ENCODE measurements at regions not wholly inside any gene's neighbourhood (a gene's known extent, or its start where the extent isn't known, plus 50 kb on each side); places are given as distances from the start of the nearest gene placed in this dataset.
A peak's percentile ranks its signal among the peaks of the same experiment; 100 is the strongest.

DNA sequence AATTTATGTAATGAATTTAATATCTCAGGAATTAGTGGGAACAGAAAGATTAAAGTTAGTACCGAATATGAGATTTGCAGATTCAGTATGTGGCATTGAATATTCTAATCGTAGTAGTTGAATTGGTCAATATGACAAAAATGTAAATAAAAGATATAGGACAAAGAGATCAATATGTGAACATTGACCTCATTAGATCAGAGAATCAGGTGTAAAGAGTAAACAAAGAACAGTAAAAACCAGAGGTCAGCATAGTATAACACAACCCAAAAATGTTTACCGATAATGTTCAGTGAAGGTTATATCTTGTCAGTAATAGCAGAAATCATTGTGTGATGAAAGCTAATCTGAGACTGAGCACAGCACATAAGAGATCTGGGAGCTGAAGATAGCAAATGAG lies 152.0 kb downstream of the FAM83B start:
- no peaks in the 10 kb centered on the region for H3K36me3 ChIP-seq (replicated peaks in 1 of 2; ENCODE audit: control insufficient read depth in 2 of 2, insufficient read depth in 2 of 2, low read length in 2 of 2)
- no peak for DNase-seq (ENCODE audit: low spot score)
- no peak overlapping the region for H2AFZ ChIP-seq (ENCODE audit: low read length)
- WGBS, 2 donors (ENCODE audit: extremely low coverage in 2 of 2, insufficient read length in 2 of 2, insufficient replicate concordance in 1 of 2): no CpG with 5 or more reads among the region's 3 CpGs
- no peaks in the 10 kb centered on the region for H3K27me3 ChIP-seq (ENCODE audit: control insufficient read depth in 3 of 3, insufficient read depth in 3 of 3, low read depth in 1 of 3, low read length in 3 of 3)
- no peak overlapping the region for H4K8ac ChIP-seq (ENCODE audit: low read depth, low read length)
- H3K23ac ChIP-seq (ENCODE audit: low read depth, low read length, poor library complexity): no peak overlapping the region
- no peaks in the 10 kb centered on the region for H3K4me1 ChIP-seq (ENCODE audit: control insufficient read depth in 2 of 2, insufficient read depth in 1 of 2, low read depth in 1 of 2, low read length in 2 of 2)
- H3K4me3 ChIP-seq (ENCODE audit: low read length in 2 of 2): no peak overlapping the region
- H3K79me1 ChIP-seq (ENCODE audit: low read depth, low read length): no peaks in the 10 kb centered on the region
- H3K9me3 ChIP-seq (replicated peaks in 1 of 2; ENCODE audit: control insufficient read depth in 2 of 2, insufficient read depth in 1 of 2, low read depth in 1 of 2, low read length in 2 of 2): no peaks in the 10 kb centered on the region
- no peak overlapping the region for H4K91ac ChIP-seq (ENCODE audit: low read depth, low read length, poor library complexity)
- H3K27ac ChIP-seq (replicated peaks; ENCODE audit: low read length): no peak overlapping the region
- H2BK15ac ChIP-seq (ENCODE audit: low read length): no peak overlapping the region
- H2BK120ac ChIP-seq (ENCODE audit: low read depth, low read length): no peak overlapping the region
- no peak overlapping the region for H3K9ac ChIP-seq (ENCODE audit: low read depth, low read length, poor library complexity)
- no peak overlapping the region for H3K18ac ChIP-seq (ENCODE audit: low read length)
- H2BK12ac ChIP-seq (ENCODE audit: low read length): no peak overlapping the region
- no peak overlapping the region for H3K4me2 ChIP-seq (ENCODE audit: insufficient read depth, low read length, poor library complexity, severe bottlenecking)
- no peak overlapping the region for H3K14ac ChIP-seq (ENCODE audit: low read length)
- no peak overlapping the region for H3K4ac ChIP-seq (ENCODE audit: low read length)
- H2AK5ac ChIP-seq (ENCODE audit: low read depth, low read length): no peak overlapping the region
- H2BK5ac ChIP-seq (ENCODE audit: low read length): no peak overlapping the region

DNA sequence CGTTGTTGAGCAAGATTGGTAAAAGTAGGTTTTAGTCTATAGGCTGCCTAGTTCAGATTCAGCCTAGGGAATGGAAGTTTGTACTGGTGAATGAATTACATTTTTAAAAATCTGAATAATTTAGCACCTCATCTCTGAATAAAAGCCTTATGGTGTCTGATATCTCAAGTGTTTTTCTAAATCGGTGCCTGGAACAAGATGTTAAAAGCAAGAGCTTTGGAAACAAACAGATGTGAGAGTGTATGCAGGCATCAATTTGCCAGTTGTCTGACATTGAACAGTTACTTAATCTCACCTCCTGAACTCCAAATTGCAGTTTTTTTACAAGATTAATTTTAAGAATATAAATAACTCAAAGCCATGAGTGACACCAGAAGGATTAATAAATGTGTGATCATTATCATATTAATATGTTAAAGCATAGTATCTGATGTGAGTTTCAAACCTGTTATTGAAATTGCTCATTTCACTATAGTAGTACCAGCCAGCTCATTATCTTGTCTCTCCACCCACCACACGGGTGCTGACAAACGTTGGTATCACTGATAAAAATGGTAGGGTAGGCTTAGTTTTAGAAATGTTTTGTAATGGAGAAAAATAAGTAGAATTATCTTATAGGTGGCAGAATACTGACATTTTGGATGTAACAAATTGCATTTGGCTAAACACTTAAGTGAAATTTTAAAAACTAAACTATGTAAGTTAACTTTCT lies 157.3 kb downstream of the FAM83B start:
- H3K27ac ChIP-seq (replicated peaks; ENCODE audit: low read length): no peak overlapping the region
- no peak overlapping the region for H3K4me2 ChIP-seq (ENCODE audit: insufficient read depth, low read length, poor library complexity, severe bottlenecking)
- H2BK12ac ChIP-seq (ENCODE audit: low read length): no peak overlapping the region
- H3K9ac ChIP-seq (ENCODE audit: low read depth, low read length, poor library complexity): no peak overlapping the region
- no peaks in the 10 kb centered on the region for H3K36me3 ChIP-seq (replicated peaks in 1 of 2; ENCODE audit: control insufficient read depth in 2 of 2, insufficient read depth in 2 of 2, low read length in 2 of 2)
- H2BK15ac ChIP-seq (ENCODE audit: low read length): no peak overlapping the region
- WGBS, 2 donors (ENCODE audit: extremely low coverage in 2 of 2, insufficient read length in 2 of 2, insufficient replicate concordance in 1 of 2): no CpG with 5 or more reads among the region's 4 CpGs
- H2AK5ac ChIP-seq (ENCODE audit: low read depth, low read length): no peak overlapping the region
- no peak overlapping the region for H4K91ac ChIP-seq (ENCODE audit: low read depth, low read length, poor library complexity)
- no peak overlapping the region for H2BK5ac ChIP-seq (ENCODE audit: low read length)
- H2BK120ac ChIP-seq (ENCODE audit: low read depth, low read length): no peak overlapping the region
- no peak overlapping the region for H3K18ac ChIP-seq (ENCODE audit: low read length)
- DNase-seq (ENCODE audit: low spot score): no peak
- no peak overlapping the region for H3K14ac ChIP-seq (ENCODE audit: low read length)
- H3K4me3 ChIP-seq (ENCODE audit: low read length in 2 of 2): no peak overlapping the region
- no peaks in the 10 kb centered on the region for H3K79me1 ChIP-seq (ENCODE audit: low read depth, low read length)
- no peaks in the 10 kb centered on the region for H3K4me1 ChIP-seq (ENCODE audit: control insufficient read depth in 2 of 2, insufficient read depth in 1 of 2, low read depth in 1 of 2, low read length in 2 of 2)
- H2AFZ ChIP-seq (ENCODE audit: low read length): no peak overlapping the region
- no peaks in the 10 kb centered on the region for H3K27me3 ChIP-seq (ENCODE audit: control insufficient read depth in 3 of 3, insufficient read depth in 3 of 3, low read depth in 1 of 3, low read length in 3 of 3)
- no peak overlapping the region for H4K8ac ChIP-seq (ENCODE audit: low read depth, low read length)
- no peaks in the 10 kb centered on the region for H3K9me3 ChIP-seq (replicated peaks in 1 of 2; ENCODE audit: control insufficient read depth in 2 of 2, insufficient read depth in 1 of 2, low read depth in 1 of 2, low read length in 2 of 2)
- H3K23ac ChIP-seq (ENCODE audit: low read depth, low read length, poor library complexity): no peak overlapping the region
- no peak overlapping the region for H3K4ac ChIP-seq (ENCODE audit: low read length)

DNA sequence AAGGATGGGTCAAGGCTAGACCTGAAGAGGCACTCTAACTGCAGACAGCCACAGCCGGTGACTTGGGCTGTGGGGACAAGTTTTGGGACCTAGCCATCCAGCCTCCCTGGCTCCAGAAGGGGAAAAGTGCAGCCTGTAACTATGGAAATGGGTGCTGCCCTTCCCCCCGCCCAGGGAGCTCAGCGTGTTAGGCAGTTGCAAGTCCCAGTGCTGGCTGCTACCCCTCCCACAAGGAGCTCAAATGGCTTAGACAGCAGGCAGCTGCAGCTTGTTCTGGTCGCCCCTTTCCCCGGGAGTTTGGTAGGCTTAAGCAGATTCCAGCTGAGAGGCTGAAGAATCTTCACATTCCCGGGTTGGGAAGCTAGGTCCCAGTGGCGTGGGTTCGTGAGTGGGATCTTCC lies 162.6 kb downstream of the FAM83B start:
- Histone ChIP-seq H3K27ac (replicated peaks; ENCODE audit: low read length) (no peak overlapping the region), H3K23ac (ENCODE audit: low read depth, low read length, poor library complexity) (no peak overlapping the region), H2AFZ (ENCODE audit: low read length) (no peak overlapping the region), H2BK15ac (ENCODE audit: low read length) (no peak overlapping the region), H3K27me3 (ENCODE audit: control insufficient read depth in 3 of 3, insufficient read depth in 3 of 3, low read depth in 1 of 3, low read length in 3 of 3) (no peaks in the 10 kb centered on the region), H3K79me1 (ENCODE audit: low read depth, low read length) (no peaks in the 10 kb centered on the region), H3K14ac (ENCODE audit: low read length) (peak overlapping the region; percentile 71), H4K91ac (ENCODE audit: low read depth, low read length, poor library complexity) (no peak overlapping the region), H3K4me3 (ENCODE audit: low read length in 2 of 2) (no peak overlapping the region), H3K4me2 (ENCODE audit: insufficient read depth, low read length, poor library complexity, severe bottlenecking) (no peak overlapping the region), H3K4me1 (ENCODE audit: control insufficient read depth in 2 of 2, insufficient read depth in 1 of 2, low read depth in 1 of 2, low read length in 2 of 2) (peaks cover 0 to 2% of the 10 kb centered on the region in 2 donors), H4K8ac (ENCODE audit: low read depth, low read length) (no peak overlapping the region), H2BK5ac (ENCODE audit: low read length) (no peak overlapping the region), H3K18ac (ENCODE audit: low read length) (peak overlapping the region; percentile 83), H2BK120ac (ENCODE audit: low read depth, low read length) (no peak overlapping the region), H3K4ac (ENCODE audit: low read length) (no peak overlapping the region), H2AK5ac (ENCODE audit: low read depth, low read length) (no peak overlapping the region), H2BK12ac (ENCODE audit: low read length) (no peak overlapping the region), H3K9me3 (replicated peaks in 1 of 2; ENCODE audit: control insufficient read depth in 2 of 2, insufficient read depth in 1 of 2, low read depth in 1 of 2, low read length in 2 of 2) (no peaks in the 10 kb centered on the region), H3K36me3 (replicated peaks in 1 of 2; ENCODE audit: control insufficient read depth in 2 of 2, insufficient read depth in 2 of 2, low read length in 2 of 2) (no peaks in the 10 kb centered on the region), H3K9ac (ENCODE audit: low read depth, low read length, poor library complexity) (no peak overlapping the region)
- WGBS, 2 donors (ENCODE audit: extremely low coverage in 2 of 2, insufficient read length in 2 of 2, insufficient replicate concordance in 1 of 2): no CpG with 5 or more reads among the region's 8 CpGs
- DNase-seq (ENCODE audit: low spot score): no peak

DNA sequence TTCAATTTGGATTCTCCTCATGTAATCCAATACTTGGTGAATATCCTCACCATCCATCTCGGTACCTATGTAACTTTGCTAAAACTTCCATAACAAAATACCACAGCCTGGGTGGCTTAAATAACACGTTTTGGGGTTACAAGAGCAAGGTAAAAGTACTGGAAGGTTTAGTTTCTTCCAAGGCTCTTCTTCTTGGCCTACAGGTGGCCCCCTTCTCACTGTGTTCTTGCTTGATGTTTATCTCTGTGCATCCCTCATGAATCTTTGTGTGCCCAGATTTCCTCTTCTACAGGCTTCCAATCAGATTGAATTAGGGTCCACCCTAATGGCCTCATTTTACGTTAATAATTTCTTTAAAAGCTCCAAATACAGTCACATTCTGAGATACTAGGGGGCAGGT lies 163.3 kb upstream of the HCRTR2 start:
- Histone ChIP-seq H3K4me2 (ENCODE audit: insufficient read depth, low read length, poor library complexity, severe bottlenecking) (no peak overlapping the region), H4K8ac (ENCODE audit: low read depth, low read length) (no peak overlapping the region), H3K4ac (ENCODE audit: low read length) (no peak overlapping the region), H2AFZ (ENCODE audit: low read length) (no peak overlapping the region), H3K23ac (ENCODE audit: low read depth, low read length, poor library complexity) (no peak overlapping the region), H3K9me3 (replicated peaks in 1 of 2; ENCODE audit: control insufficient read depth in 2 of 2, insufficient read depth in 1 of 2, low read depth in 1 of 2, low read length in 2 of 2) (no peaks in the 10 kb centered on the region), H2BK12ac (ENCODE audit: low read length) (no peak overlapping the region), H3K14ac (ENCODE audit: low read length) (no peak overlapping the region), H2AK5ac (ENCODE audit: low read depth, low read length) (no peak overlapping the region), H3K36me3 (replicated peaks in 1 of 2; ENCODE audit: control insufficient read depth in 2 of 2, insufficient read depth in 2 of 2, low read length in 2 of 2) (no peaks in the 10 kb centered on the region), H4K91ac (ENCODE audit: low read depth, low read length, poor library complexity) (no peak overlapping the region), H3K79me1 (ENCODE audit: low read depth, low read length) (no peaks in the 10 kb centered on the region), H3K27ac (replicated peaks; ENCODE audit: low read length) (no peak overlapping the region), H2BK15ac (ENCODE audit: low read length) (no peak overlapping the region), H2BK120ac (ENCODE audit: low read depth, low read length) (no peak overlapping the region), H3K9ac (ENCODE audit: low read depth, low read length, poor library complexity) (no peak overlapping the region), H3K18ac (ENCODE audit: low read length) (no peak overlapping the region), H3K4me3 (ENCODE audit: low read length in 2 of 2) (no peak overlapping the region), H3K27me3 (ENCODE audit: control insufficient read depth in 3 of 3, insufficient read depth in 3 of 3, low read depth in 1 of 3, low read length in 3 of 3) (no peaks in the 10 kb centered on the region), H2BK5ac (ENCODE audit: low read length) (no peak overlapping the region), H3K4me1 (ENCODE audit: control insufficient read depth in 2 of 2, insufficient read depth in 1 of 2, low read depth in 1 of 2, low read length in 2 of 2) (peaks cover 0 to 2% of the 10 kb centered on the region in 2 donors)
- no CpG with 5 or more reads among the region's 3 CpGs for WGBS, 2 donors (ENCODE audit: extremely low coverage in 2 of 2, insufficient read length in 2 of 2, insufficient replicate concordance in 1 of 2)
- DNase-seq (ENCODE audit: low spot score): no peak

All from neuronal stem cell (in vitro differentiated cells).